ENCODE measurements at regions not wholly inside any gene's neighbourhood (a gene's known extent, or its start where the extent isn't known, plus 50 kb on each side); places are given as distances from the start of the nearest gene placed in this dataset.

DNA sequence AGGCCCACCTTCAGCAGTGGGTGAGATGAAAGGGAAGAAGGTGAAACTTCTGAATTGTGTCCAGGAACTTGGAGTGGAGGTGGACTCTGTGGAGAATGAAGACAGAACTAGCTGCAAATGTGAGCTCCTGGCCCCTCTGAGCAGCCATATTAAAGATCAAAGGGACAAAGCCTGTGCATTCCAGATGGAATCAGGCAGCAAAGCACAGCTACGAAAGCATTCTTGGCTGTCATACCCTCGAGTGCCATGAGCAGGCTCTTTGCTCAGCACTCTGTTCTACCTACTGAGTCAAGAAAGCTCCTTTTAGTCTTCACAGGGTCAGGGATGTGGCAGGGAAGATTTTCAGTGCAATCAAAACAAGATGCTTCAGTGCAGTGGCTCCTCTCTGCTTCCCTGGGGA, 86.3 kb upstream of the TSPAN2 start:
- H4K20me1 ChIP-seq (replicated peaks in 1 of 2; ENCODE audit: control insufficient read depth in 1 of 2, insufficient read depth in 2 of 2, low read length in 2 of 2), result no peaks in the 10 kb centered on the region
- DNase-seq (ENCODE audit: low read depth in 1 of 2, low spot score in 2 of 2), result no peak
- TF ChIP-seq BRCA1 (IDR thresholded peaks at IDR 0.05; ENCODE audit: low read depth, low read length) (no peak), YY1 (IDR thresholded peaks at IDR 0.05; ENCODE audit: low read depth, low read length) (no peak), RAD21 (IDR thresholded peaks at IDR 0.05 in 1 of 2, conservative IDR thresholded peaks at IDR 0.05 in 1 of 2; ENCODE audit: low read depth in 2 of 2, low read length in 2 of 2) (no peak), TCF12 (IDR thresholded peaks at IDR 0.05; ENCODE audit: low read depth, low read length) (no peak), SUZ12 (IDR thresholded peaks at IDR 0.05; ENCODE audit: low read length) (no peak)

More for the DNA sequence above, 86.3 kb upstream of the TSPAN2 start:
- Histone ChIP-seq H4K8ac (ENCODE audit: extremely low read depth, insufficient read depth, low read length) (no peak overlapping the region), H3K4ac (replicated peaks; ENCODE audit: insufficient read length, low read depth, low read length) (no peak overlapping the region), H2BK20ac (ENCODE audit: low read length) (no peak overlapping the region), H3K27me3 (replicated peaks in 1 of 4; ENCODE audit: control insufficient read depth in 3 of 4, extremely low read depth in 1 of 4, insufficient read depth in 3 of 4, low read length in 3 of 4) (no peaks in the 10 kb centered on the region), H3K9ac (replicated peaks in 1 of 4; ENCODE audit: extremely low read depth in 1 of 4, low read depth in 3 of 4, low read length in 3 of 4) (no peak overlapping the region), H2AK5ac (ENCODE audit: low read depth, low read length) (no peak overlapping the region), H2BK5ac (ENCODE audit: low read depth, low read length) (no peak overlapping the region), H3K4me1 (replicated peaks in 1 of 4; ENCODE audit: control insufficient read depth in 3 of 4, insufficient read depth in 4 of 4, low read length in 3 of 4) (no peaks in the 10 kb centered on the region), H3K27ac (ENCODE audit: low read depth, low read length) (no peak overlapping the region), H2BK120ac (replicated peaks; ENCODE audit: low read depth, low read length) (no peak overlapping the region), H3K4me2 (ENCODE audit: insufficient read depth in 1 of 2, low read depth in 2 of 2, low read length in 2 of 2) (no peak overlapping the region), H3K79me2 (ENCODE audit: control insufficient read depth in 1 of 2, insufficient read depth in 2 of 2, low read length in 2 of 2) (no peaks in the 10 kb centered on the region), H3K23ac (ENCODE audit: insufficient read length) (no peak overlapping the region), H3K9me3 (ENCODE audit: insufficient read depth in 2 of 2, low read depth in 1 of 2, low read length in 1 of 2) (0 out of 4 replicates have a peak, but pooled peaks cover 0 to 3% of the 10 kb centered on the region in 2 experiments), H4K5ac (ENCODE audit: insufficient read length, low read depth, low read length) (no peak overlapping the region), H3K18ac (ENCODE audit: extremely low read depth, low read length) (no peak overlapping the region), H3K36me3 (ENCODE audit: control insufficient read depth in 2 of 4, insufficient read depth in 4 of 4, low read length in 3 of 4) (no peaks in the 10 kb centered on the region), H3K23me2 (ENCODE audit: low read depth, low read length) (no peaks in the 10 kb centered on the region), H3K56ac (replicated peaks; ENCODE audit: insufficient read length, low read depth, low read length) (no peak overlapping the region), H3K79me1 (ENCODE audit: low read depth, low read length) (no peaks in the 10 kb centered on the region), H3K14ac (ENCODE audit: insufficient read length) (no peak overlapping the region), H4K91ac (replicated peaks; ENCODE audit: insufficient read length, low read length) (no peak overlapping the region), H2AFZ (ENCODE audit: low read length) (no peak overlapping the region), H2BK15ac (ENCODE audit: low read length) (no peak overlapping the region), H2BK12ac (ENCODE audit: low read depth, low read length) (no peak overlapping the region), H3K4me3 (ENCODE audit: extremely low read depth in 1 of 4, insufficient read depth in 2 of 4, low read depth in 3 of 4, low read length in 4 of 4) (no peak overlapping the region)
- CTCF ChIA-PET (ENCODE audit: partially characterized antibody), result interaction anchor here (0.6 to 3.3 kb wide), 5 partner anchors 10 to 260 kb away, joined by 4 to 14 read pairs (median 4); no protein-coding TSS in a partner anchor
- 88% methylated on average over 2 of the region's 2 CpGs; no CpG with 5 or more reads in 1 of the 2 experiments for whole genome bisulfite sequencing, 2 experiments (ENCODE audit: extremely low coverage in 1 of 2, insufficient coverage in 1 of 2, insufficient read length in 1 of 2, insufficient replicate concordance in 2 of 2, low coverage in 1 of 2, low lambda C conversion rate in 2 of 2, missing lambda C conversion rate in 1 of 2)
- FAIRE-seq, result no peak
- POLR2A ChIA-PET (ENCODE audit: partially characterized antibody), result no interaction called here

All from H1 (cell line).